Panc1 (cell line): ENCODE measurements at regions not wholly inside any gene's neighbourhood (a gene's known extent, or its start where the extent isn't known, plus 50 kb on each side); places are given as distances from the start of the nearest gene placed in this dataset.

Experiments
- ATAC-seq: fragments of 200-7000 bp; cut with Tn5 transposase; 2 replicates; pipeline ENCODE4 v1.9.1; 2020; ENCODE audit warnings: mild to moderate bottlenecking, moderate library complexity
- BruUV-seq: library from RNA; stranded (reverse); fragments of 400-500 nt; replicated peaks from 2 replicates; lab custom pipeline; 2021; lab: Mats Ljungman, UMichigan
- CTCF ChIA-PET: fragments of 300-600 bp; sonication (Branson Sonifier 250); formaldehyde crosslinking; loops from one replicate; lab custom pipeline; 2022; ENCODE audit warnings: antibody characterized with exemption; lab: Charles Lee
- POLR2A ChIA-PET: fragments of 300-600 bp; sonication (Branson Sonifier 250); formaldehyde crosslinking; loops from one replicate; lab custom pipeline; 2022; ENCODE audit warnings: antibody characterized with exemption; lab: Charles Lee
- DNase-seq: peaks from one replicate; pipeline ENCODE4 v3.0.0-alpha.2; 2010; ENCODE audit warnings: low read depth, low spot score
- H3K27ac ChIP-seq: 2 replicates; pipeline ENCODE4 v1.5.1; 2011; ENCODE audit warnings: mild to moderate bottlenecking, low read length, inconsistent platforms
- H3K27me3 ChIP-seq: fragments of 200-500 bp; sonication (Bioruptor generic); 2 replicates; pipeline ENCODE4 v1.6.0; 2014; ENCODE audit warnings: low read length, inconsistent platforms; ENCODE audit not compliant: control insufficient read depth, insufficient read depth
- H3K36me3 ChIP-seq: fragments of 200-500 bp; sonication (Bioruptor generic); 2 replicates; pipeline ENCODE4 v1.5.1; 2014; ENCODE audit warnings: inconsistent platforms, mild to moderate bottlenecking, low read length, moderate library complexity; ENCODE audit not compliant: control insufficient read depth, insufficient read depth
- H3K4me1 ChIP-seq: 2 replicates; pipeline ENCODE4 v1.5.1; 2011; ENCODE audit warnings: inconsistent platforms, mild to moderate bottlenecking, low read length, moderate library complexity; ENCODE audit not compliant: control insufficient read depth, insufficient read depth
- H3K4me3 ChIP-seq, 2 experiments: 2 replicates each; pipeline ENCODE4 v1.5.1; 2011 to 2012; ENCODE audit warnings: low read depth in 2 of 2, low read length in 2 of 2, mild to moderate bottlenecking in 2 of 2, inconsistent platforms in 1 of 2, moderate library complexity in 1 of 2
- H3K9me3 ChIP-seq: fragments of 200-500 bp; sonication (Bioruptor generic); 2 replicates; pipeline ENCODE4 v1.5.1; 2014; ENCODE audit warnings: low read depth, mild to moderate bottlenecking, inconsistent platforms, low read length, moderate library complexity; ENCODE audit not compliant: control insufficient read depth, insufficient read depth
- POLR2AphosphoS5 ChIP-seq: IDR thresholded peaks from 2 replicates; pipeline ENCODE4 v1.6.1; 2012; ENCODE audit warnings: mild to moderate bottlenecking, low read depth, low read length, moderate library complexity
- REST ChIP-seq, 2 experiments: IDR thresholded peaks; 2 replicates each; pipeline ENCODE4 v1.6.1; 2011 to 2012; ENCODE audit warnings: low read depth in 2 of 2, control low read depth in 1 of 2, low read length in 1 of 2, mild to moderate bottlenecking in 1 of 2, moderate library complexity in 1 of 2; ENCODE audit not compliant: insufficient read depth in 1 of 2
- SIN3A ChIP-seq: IDR thresholded peaks from 2 replicates; pipeline ENCODE4 v1.6.1; 2012; ENCODE audit warnings: low read depth, mild to moderate bottlenecking, low read length, moderate library complexity, borderline replicate concordance; ENCODE audit not compliant: insufficient read depth
- TCF7L2 ChIP-seq: IDR thresholded peaks from 2 replicates; pipeline ENCODE4 v1.6.1; 2011; ENCODE audit warnings: mild to moderate bottlenecking, low read depth, low read length, inconsistent platforms
- in situ Hi-C: cut with HindIII; loops from 2 replicates; pipeline ENCODE4 v1.10.0; 2016; ENCODE audit warnings: low sequenced_read_pairs, low pct_unique_long_range_greater_than_20kb
- intact Hi-C: fragments of 100-400 bp; cut with micrococcal nuclease; formaldehyde crosslinking; loops from one replicate; pipeline ENCODE4 v1.10.0; 2022; ENCODE audit not compliant: unreplicated experiment
- TF ChIP-seq, protein P1 (sequence below): fragments of 450-650 bp; IDR thresholded peaks from 2 replicates; pipeline ENCODE4 v1.5.1; 2017; ENCODE audit warnings: mild to moderate bottlenecking

GRCh38 chr9:7671847-7672246, 127.7 kb downstream of the DMAC1 start:
- no peaks in the 10 kb centered on the region for H3K4me1 ChIP-seq
- no peaks in the 10 kb centered on the region for H3K27me3 ChIP-seq
- H3K36me3 ChIP-seq, result no peaks in the 10 kb centered on the region
- in situ Hi-C loops, result no loop called here
- intact Hi-C loops, result no loop called here
- TF ChIP-seq SIN3A (no peak), REST (IDR thresholded peaks at IDR 0.05; ENCODE audit: insufficient read depth in 1 of 2, low read depth in 2 of 2, low read length in 1 of 2) (no peak), TCF7L2 (no peak), POLR2AphosphoS5 (no peak)
- TF ChIP-seq, protein P1, sequence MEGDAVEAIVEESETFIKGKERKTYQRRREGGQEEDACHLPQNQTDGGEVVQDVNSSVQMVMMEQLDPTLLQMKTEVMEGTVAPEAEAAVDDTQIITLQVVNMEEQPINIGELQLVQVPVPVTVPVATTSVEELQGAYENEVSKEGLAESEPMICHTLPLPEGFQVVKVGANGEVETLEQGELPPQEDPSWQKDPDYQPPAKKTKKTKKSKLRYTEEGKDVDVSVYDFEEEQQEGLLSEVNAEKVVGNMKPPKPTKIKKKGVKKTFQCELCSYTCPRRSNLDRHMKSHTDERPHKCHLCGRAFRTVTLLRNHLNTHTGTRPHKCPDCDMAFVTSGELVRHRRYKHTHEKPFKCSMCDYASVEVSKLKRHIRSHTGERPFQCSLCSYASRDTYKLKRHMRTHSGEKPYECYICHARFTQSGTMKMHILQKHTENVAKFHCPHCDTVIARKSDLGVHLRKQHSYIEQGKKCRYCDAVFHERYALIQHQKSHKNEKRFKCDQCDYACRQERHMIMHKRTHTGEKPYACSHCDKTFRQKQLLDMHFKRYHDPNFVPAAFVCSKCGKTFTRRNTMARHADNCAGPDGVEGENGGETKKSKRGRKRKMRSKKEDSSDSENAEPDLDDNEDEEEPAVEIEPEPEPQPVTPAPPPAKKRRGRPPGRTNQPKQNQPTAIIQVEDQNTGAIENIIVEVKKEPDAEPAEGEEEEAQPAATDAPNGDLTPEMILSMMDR, result no peak
- H3K27ac ChIP-seq, result no peak overlapping the region
- ChIA-PET CTCF (no interaction called here), POLR2A (no interaction called here)
- BruUV-seq, result no TSS peak
- ATAC-seq (no peak), DNase-seq (no peak)
- H3K4me3 ChIP-seq, result no peak overlapping the region
- no peaks in the 10 kb centered on the region for H3K9me3 ChIP-seq

DNA sequence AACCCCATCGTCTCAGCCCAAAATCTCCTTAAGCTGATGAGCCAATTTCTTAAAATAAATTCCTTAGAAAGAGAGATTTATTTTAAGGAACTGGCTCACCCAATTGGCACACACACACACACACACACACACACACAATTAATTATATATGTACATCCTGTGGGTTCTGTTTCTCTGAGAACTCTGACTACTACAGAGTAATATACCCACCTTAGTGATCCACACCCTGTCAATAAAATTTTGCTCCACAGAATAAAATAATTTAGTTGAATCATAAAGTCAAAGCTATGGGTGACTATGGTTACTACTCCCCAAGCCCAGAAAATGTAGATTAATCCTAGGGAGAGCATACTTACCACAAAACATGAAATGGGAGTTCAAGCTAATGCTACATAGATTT, 131.0 kb downstream of the DMAC1 start:
- no peaks in the 10 kb centered on the region for H3K36me3 ChIP-seq
- H3K27ac ChIP-seq, result no peak overlapping the region
- ATAC-seq (no peak), DNase-seq (no peak)
- CTCF ChIA-PET, result no interaction called here
- no peaks in the 10 kb centered on the region for H3K9me3 ChIP-seq
- BruUV-seq, result no TSS peak
- POLR2A ChIA-PET, result no interaction called here
- intact Hi-C loops (no loop called here), in situ Hi-C loops (no loop called here)
- H3K4me3 ChIP-seq, result no peak overlapping the region
- TF ChIP-seq TCF7L2 (no peak), POLR2AphosphoS5 (no peak), SIN3A (no peak), REST (IDR thresholded peaks at IDR 0.05; ENCODE audit: insufficient read depth in 1 of 2, low read depth in 2 of 2, low read length in 1 of 2) (no peak)
- TF ChIP-seq, protein P1, result no peak
- H3K4me1 ChIP-seq, result no peaks in the 10 kb centered on the region
- no peaks in the 10 kb centered on the region for H3K27me3 ChIP-seq
